ENCODE measurements at regions not wholly inside any gene's neighbourhood (a gene's known extent, or its start where the extent isn't known, plus 50 kb on each side); places are given as distances from the start of the nearest gene placed in this dataset.
"Not testable (repeated sequence)": the region's sequence is repeated elsewhere in the genome, so short reads cannot be mapped to it uniquely, and the experiment has no call there.

DNA sequence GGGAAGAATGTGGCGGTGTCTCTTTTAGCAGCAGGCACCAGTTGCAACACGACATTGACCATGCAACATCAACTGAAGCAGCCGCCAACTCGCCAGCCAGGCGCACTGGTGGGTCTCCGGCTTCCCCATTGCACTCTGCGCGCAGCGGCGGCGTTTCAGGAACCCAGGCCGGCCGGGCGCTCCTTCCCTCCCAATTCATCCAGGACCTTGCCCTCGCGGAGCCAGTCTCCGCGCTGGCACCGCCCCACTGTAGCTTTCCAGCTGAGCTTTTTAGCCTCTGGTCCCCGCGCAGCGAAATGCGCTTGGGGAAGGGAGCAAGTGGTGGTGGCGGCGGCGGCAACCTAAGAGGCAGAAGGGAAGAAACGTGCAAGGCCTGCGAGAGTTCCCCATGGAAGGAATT is 297.9 kb upstream of the RIMS1 start:
- FAIRE-seq: no peak
- DNase-seq (ENCODE audit: low spot score): no peak

DNA sequence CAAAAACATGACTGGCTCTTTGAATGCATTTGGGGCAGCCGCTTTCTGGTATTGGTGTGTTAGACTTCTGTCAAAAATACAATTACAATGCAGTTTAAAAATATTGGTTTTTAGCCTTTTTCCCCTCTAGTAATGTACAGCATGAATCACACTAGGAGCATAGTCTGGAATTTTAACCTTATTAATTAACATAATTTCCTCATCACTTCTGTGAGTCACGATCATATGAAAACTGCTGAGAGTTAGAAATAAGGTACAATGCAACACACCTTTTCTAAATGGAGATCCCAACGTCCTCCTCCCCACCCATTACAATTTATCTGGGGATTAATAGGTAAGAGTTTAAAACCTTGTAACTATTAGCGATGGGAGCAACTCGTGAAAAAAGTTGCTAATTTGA is 297.1 kb upstream of the RIMS1 start:
- FAIRE-seq (no peak), DNase-seq (ENCODE audit: low spot score) (no peak)

DNA sequence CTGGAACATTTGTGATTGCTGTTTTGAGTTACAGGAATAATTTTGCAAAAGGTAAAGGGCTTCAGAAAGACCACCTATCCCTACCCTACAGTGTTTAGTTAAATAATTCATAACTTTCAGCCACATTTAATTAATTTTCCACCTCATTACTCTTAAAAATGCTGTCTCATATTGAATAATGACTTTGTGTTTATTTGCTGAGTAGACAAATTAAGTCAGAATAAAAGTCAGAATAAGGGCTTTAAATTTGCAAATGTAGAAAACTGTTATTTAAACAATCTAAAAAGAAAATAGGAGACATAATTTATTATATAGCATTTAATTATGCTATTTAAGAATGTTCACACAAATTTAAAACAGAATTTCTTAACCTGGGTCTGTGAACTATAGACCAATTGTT is 293.7 kb upstream of the RIMS1 start:
- DNase-seq (ENCODE audit: low spot score) (no peak), FAIRE-seq (no peak)

DNA sequence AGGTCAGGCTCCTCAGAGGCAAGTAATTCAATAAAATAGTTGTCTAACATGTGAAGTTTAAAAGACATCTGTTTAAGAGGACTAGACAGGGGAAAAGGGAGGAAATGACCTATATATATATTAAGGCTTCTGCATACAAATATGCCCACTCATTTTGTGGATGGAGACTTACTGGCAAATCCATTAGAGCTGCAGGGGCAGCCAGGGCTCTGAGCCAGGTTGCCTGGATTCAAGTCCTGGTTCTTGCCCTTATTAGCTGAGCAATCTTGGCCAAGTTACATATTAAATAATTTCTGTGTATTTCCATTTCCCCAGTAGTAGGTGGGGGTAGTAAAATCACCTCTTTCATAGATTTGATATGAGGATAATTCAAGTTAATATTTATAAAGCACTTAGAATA is 287.0 kb upstream of the RIMS1 start:
- FAIRE-seq (no peak), DNase-seq (ENCODE audit: low spot score) (no peak)

DNA sequence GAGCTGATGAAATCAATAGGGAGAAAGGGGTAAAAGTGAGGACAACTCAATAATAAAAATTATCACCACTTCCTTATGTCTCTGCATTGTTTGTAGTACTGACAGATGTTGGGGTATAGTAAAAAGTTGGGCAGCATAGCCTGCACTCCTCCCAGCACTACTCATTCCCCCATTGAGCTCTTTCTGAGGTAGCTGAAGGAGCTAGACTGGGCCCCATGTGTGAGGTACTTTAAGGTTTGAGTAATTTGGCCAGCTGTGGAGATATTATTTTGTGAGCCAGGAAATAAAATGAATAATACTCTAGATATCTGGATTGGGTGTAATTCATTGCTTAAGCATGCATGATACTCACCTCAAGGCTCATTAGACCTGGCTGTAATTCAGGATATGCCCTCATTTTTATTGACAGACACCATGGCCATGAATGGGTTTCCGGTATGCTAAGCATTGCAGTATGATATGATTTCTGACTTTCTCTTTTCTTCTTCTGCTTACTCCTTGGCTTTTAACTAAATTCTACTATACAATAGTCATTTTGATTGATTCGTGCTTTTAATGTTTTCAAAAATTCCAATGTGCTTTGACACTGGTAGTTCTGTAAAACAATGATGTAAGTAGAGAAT is 283.9 kb upstream of the RIMS1 start:
- no peak for FAIRE-seq
- DNase-seq (ENCODE audit: low spot score): peak; percentile 29

DNA sequence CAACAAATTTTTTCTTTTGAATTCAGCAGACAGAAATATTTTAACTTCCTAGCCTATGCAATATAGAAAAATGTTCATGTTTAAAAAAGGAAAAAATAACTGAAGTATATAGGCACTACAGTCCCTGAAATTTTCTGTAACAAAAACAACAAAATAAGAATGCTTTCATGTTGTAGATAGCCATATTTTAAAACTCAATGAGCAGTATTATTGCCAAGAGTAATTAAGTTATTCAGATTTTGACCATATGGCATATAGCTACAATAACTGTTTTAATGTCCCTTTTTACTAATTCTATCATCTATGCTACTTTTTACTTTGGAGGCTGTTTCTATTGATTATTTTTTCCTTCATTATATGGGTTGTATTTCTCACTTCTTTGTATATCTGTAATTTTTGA is 283.3 kb upstream of the RIMS1 start:
- DNase-seq (ENCODE audit: low spot score) (no peak), FAIRE-seq (no peak)

DNA sequence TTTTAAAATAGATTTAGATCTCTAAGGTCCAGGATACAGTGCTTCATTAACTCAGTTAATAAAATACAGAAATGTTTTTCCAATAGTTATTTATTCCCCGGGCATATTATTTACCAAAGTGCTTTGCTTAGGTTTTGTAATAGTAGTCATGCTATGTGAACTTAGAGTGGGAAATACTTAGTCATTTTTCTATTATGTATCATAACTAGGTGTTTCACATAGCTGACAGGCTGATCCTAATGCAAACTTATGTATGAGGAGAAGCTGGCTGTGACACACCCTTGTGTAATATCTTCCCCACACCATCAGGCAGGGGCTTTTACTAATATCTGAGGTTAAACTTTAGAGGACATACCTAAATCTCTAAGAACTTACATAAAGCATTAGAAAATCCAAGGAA is 277.7 kb upstream of the RIMS1 start:
- DNase-seq (ENCODE audit: low spot score) (no peak), FAIRE-seq (no peak)

DNA sequence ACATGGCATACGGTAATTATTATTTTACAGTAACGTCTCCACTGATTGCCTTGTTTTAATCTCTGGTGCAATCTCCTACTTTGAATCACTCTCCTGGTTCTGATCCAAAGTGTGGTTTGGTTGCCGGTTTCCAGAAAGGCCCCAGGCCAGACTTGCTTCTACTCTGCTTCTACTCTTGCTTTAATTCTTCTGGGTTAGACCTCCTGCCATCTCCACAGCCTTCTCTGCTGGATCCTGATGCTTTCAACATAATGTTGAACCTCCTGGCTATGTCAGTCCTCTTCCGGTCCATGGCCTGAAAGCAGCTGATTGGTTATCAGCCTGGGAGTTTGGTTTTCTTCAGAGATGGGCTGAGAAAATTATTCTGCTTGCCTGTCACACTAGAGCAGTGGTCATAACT is 266.5 kb upstream of the RIMS1 start:
- FAIRE-seq (no peak), DNase-seq (ENCODE audit: low spot score) (no peak)

DNA sequence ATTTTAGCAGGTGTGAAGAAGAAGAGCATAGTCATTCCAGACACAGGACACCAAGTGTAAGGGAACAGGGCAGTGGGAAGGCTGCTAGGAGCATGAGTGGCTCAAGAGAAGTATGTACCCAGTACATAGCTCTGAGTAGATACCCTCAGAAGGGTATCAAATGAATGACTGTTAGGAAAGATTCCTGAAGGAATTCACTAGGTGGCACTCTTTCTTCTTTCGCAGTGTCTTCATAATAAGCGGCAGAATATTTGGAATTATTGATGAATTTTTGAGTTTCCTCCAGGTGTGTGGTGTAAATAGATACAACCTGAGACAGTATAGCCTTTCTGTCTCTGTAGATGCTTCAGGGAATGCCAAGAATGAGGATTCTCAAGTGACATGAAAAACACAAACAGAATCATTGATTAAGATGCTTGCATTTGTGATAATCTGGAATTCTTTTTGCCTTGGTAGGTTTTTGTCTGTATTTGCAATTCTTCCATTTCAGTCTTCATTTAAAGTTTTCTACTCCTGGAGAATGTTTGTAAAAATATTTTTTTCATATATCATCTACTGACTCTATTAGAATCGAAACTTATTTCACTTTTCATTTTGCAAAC is 264.3 kb upstream of the RIMS1 start:
- DNase-seq (ENCODE audit: low spot score) (peak; percentile 26), FAIRE-seq (no peak)

DNA sequence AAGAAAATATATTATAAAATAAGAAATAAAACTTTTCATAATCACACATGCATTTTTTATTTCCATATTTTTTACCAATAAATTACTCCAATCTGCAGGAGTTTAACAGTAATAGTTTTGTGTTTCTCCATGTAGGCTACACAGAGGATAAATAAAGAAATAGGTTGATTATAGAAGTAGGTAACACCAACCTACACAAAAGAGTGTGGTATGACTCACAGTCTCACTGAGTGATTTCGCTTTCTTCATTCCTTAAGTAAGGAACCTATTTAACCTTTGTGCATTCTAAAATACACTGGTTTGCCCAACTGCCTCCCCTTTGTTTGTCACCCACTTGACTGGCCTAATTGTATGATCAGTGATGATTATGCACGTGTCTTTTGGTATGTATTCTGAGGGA is 244.2 kb upstream of the RIMS1 start:
- DNase-seq (ENCODE audit: low spot score) (no peak), FAIRE-seq (no peak)

DNA sequence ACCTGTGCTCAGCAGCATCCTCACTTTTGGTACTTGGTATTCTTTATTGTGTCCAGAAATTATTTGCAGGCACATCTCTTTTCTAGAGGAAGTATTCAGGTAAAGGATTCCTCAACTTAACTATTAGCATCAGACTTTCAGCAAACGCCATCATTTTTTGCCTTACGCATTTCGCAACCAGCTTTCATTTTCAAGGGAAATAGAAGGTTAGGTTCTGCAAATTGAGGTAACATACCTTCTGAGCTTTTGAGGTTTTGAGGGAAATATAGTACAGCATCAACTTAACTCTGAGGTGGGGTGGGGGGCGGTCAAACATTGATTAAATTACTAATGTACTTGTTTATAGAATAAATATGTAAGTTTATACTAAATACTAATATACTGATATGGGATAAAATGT is 243.6 kb upstream of the RIMS1 start:
- DNase-seq (ENCODE audit: low spot score) (no peak), FAIRE-seq (no peak)

DNA sequence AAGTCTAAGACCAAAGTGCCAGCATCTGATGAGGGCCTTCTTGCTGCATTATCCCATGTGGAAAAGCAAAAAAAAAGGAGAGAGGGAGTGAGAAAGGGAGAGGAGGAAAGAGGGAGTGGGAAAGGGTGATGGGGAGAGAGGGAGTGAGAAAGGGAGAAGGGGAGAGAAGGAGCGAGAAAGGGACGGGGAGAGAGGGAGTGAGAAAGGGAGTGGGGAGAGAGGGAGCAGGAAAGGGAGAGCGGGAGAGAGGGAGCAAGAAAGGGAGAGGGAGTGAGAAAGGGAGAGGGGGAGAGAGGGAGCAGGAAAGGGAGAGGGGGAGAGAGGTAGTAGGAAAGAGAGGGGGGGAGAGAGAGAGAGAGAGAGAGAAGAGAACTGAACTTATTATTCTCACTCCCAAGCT is 241.1 kb upstream of the RIMS1 start:
- DNase-seq (ENCODE audit: low spot score) (no peak), FAIRE-seq (no peak)

DNA sequence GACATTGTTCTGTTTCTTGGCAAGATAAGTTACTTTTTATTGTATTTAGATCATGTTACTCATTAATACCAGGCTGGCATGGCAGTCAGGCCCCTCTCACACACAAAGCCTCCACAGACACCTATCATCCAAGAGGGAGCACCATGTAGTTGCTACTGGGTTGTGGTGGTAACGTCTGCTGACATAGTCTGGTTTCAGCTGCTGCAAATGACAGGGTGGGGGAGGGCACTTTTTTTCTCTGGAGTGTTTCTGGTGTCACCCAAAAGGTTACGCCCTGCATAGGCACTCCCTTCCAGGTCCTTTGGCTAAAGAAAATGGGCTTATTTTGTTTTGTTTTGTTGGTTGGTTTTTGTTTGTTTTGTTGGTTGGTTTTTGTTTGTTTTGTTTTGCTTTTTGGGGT is 236.4 kb upstream of the RIMS1 start:
- FAIRE-seq (no peak), DNase-seq (ENCODE audit: low spot score) (no peak)

DNA sequence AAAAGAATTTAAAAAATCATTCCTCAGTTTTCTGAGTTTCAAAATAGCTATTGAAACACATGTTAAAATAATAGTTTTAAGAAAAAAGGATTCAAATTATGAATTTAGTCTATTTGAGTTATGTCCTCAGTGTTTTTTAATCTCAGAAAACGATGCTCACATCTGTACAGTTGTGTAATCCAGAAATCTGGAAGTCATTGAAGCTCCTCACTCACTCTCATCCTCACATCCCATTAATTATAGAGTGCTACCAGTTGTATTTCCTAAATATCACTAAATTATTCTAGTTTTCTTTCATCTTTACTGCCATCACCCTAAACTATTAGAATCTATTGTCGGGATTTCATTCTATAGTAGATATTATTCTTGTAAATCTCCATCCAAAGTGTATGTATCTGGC is 234.7 kb upstream of the RIMS1 start:
- FAIRE-seq (no peak), DNase-seq (ENCODE audit: low spot score) (no peak)

DNA sequence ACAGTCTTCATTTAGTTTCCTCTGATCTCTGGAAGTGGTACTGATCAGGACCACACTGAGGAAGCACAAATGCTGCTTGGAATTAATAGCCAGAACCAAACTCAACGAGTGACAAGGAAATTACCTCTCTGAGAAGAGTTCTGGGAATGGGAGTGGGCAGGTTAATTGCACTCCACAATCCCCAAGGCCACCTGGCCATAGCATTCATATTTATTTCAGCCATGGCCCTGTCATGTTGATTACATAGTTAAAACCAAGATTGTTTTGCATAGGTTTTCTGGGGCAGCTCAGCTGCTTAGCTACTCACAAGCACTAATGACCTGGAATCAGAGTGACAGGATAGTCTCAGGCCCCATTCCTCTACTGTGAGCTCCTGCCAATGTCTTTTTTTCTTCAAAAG is 230.2 kb upstream of the RIMS1 start:
- DNase-seq (ENCODE audit: low spot score) (no peak), FAIRE-seq (no peak)

DNA sequence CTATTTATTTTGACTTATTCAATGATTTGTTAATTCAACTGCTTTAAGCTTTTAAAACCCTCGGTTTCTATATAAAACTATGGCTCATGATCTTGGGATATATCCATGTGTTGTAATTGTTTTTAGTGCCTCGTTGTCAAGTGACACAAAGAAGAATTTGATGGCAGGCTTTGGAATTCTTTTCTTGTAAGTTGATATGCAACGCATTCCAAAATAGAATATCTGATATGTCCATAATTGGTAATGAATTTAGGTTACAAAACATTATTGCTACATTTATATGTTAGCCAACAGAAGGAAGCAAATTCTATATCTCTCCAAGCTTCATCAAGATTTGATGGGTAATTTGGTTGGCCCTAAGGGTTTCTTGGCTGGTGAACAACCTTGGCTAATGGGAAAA is 220.4 kb upstream of the RIMS1 start:
- FAIRE-seq: no peak
- no peak for DNase-seq (ENCODE audit: low spot score)

DNA sequence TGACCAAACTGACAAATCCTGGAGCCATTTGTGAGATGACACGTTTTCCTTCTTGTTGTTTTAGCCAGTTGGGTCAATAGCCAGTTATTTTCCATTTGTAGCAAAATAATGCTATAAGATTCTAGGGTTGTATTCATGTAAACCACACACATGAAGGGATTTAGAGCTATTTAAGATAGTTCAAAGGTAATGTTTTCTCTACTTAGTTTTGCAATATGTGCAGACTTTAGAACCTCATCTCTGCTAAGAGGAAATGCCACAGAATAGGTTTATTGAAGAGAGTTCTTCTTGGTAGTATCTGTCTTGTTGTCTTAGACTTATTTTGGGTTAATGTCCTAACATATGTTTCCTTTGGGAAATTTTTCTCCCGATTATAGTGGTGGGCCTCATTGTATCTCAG is 213.5 kb upstream of the RIMS1 start:
- DNase-seq (ENCODE audit: low spot score) (no peak), FAIRE-seq (no peak)

DNA sequence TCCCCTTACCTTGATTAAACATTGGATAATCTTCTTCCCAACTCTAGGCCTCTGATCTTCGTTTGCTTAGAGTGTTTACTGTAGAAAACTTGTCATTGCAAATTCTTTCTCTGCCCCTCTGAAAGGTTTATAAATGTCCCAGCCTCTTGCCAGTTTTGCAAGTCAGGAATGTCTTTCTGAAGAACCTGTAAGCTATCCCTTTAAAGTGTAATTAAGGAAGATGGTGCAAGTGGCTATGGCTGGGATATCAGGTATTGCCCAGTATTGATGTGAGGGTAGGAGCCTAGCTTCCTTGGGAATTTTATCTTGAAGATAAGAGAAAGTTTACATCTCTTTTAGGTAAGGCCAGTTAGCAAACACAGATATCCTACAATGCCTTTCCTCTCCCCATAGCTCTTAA is 211.0 kb upstream of the RIMS1 start:
- DNase-seq (ENCODE audit: low spot score): no peak
- no peak for FAIRE-seq

DNA sequence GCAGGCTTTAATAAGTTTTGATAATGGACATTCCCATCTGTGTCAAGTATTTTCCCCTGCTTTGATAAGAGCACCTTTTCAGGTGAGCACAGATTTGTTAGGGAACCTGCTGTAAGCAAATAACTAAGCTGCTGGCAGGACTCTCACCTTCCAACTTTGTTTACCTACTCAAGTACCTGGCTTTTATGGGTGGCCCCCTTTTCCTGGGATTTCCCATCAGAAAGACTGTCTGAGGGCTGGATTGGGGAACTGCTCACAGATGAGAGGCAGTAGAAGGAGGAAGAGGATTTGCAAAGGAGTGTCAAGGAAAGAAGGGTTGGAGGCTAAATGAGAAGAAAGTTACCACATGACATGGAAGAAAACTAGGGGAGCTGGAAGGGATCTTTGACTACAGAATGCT is 210.1 kb upstream of the RIMS1 start:
- no peak for FAIRE-seq
- no peak for DNase-seq (ENCODE audit: low spot score)

DNA sequence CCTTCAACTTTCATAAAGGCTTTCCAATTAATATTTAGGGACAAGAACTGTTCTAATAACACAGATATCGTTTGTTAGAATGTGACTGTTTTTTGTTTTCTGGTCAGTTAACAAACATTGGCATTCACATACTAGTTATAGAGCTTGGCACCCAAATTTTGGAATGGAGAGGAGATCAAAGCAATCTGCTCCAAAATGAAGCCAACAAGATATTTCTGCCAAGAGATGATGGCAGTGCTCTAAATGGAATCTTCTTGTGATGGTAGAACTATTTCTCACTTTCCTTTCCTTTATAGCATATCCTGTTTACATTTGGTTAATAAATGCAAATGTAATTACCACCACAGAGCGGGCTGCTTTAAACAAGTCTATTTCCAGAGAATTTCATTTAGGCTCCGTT is 208.3 kb upstream of the RIMS1 start:
- DNase-seq (ENCODE audit: low spot score) (no peak), FAIRE-seq (no peak)

DNA sequence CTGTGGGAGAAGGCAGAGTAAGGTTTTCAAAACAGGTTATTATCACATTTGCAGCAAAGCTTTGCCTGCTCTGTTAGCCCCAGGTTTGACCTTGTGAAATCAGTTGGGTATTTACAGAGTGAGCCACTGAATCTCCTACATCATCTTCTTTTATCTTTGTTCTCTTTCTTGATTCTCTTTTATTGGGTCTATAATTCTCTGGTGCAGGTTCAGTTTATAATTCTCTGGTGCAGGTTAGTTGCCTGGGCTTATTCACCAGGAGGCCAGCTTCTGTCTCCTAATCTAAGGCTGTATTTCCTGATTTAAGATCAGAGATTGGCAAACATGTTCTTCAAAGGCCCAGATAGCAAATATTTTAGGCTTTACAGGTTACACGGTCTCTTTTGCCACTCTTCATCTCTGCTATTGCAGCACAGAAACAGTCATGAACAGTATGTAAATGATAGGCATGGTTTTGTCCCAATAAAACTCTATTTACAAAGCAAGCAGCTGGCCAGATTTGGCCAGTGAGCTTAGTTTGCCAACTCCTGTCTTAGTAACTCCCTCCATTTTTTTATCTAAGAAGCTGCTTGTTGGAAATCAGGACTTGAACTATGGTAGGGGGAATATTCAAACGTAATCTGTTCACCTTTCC is 205.0 kb upstream of the RIMS1 start:
- FAIRE-seq: no peak
- no peak for DNase-seq (ENCODE audit: low spot score)

DNA sequence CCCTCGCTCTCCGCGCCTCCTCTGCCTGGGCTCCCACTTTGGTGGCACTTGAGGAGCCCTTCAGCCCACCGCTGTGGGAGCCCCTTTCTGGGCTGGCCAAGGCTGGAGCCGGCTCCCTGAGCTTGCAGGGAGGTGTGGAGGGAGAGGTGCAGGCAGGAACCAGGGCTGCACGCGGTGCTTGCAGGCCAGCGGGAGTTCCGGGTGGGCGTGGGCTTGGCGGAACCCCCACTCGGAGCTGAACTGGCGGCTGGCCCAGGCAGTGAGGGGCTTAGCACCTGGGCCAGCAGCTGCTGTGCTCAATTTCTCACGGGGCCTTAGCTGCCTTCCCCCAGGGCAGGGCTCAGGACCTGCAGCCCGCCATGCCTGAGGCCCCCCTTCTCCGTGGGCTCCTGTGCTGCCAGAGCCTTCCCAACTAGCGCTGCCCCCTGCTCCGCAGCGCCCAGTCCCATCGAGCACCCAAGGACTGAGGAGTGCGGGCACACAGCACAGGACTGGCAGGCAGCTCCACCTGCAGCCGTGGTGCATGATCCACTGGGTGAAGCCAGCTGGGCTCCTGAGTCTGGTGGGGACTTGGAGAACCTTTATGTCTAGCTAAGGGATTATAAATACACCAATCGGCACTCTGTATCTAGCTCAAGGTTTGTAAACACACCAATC is 200.2 kb upstream of the RIMS1 start:
- DNase-seq (ENCODE audit: low spot score); FAIRE-seq: not testable (repeated sequence)

DNA sequence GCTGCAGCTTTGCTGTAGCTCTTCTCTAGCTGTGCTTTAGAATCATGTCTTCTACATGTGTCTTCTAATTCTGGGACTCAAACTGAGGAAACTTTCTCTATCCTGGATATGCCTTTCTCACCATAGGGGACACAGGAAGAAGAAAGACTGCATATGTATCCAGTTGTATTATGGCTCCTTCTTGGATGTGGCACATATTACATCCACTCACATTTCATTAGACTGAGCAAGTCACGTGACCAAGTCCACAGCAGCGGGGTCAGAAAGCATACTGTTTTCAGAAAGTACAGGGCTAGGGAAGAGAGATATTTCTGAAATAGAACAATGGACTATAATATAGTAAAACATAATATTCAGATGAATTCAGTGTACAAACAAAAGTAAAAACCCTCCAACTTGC is 187.6 kb upstream of the RIMS1 start:
- no peak for DNase-seq (ENCODE audit: low spot score)
- no peak for FAIRE-seq
